IPS-15b (cell line): ENCODE measurements at regions not wholly inside any gene's neighbourhood (a gene's known extent, or its start where the extent isn't known, plus 50 kb on each side); places are given as distances from the start of the nearest gene placed in this dataset.

Experiments
- H3K27me3 ChIP-seq: one replicate; pipeline ENCODE4 v1.6.1; 2013; ENCODE audit warnings: low read length; ENCODE audit not compliant: control insufficient read depth, insufficient read depth
- H3K36me3 ChIP-seq: one replicate; pipeline ENCODE4 v1.6.1; 2013; ENCODE audit warnings: low read length; ENCODE audit not compliant: control insufficient read depth, insufficient read depth
- H3K4me1 ChIP-seq: one replicate; pipeline ENCODE4 v1.6.1; 2013; ENCODE audit warnings: mild to moderate bottlenecking, low read length; ENCODE audit not compliant: control insufficient read depth, insufficient read depth
- H3K4me3 ChIP-seq: one replicate; pipeline ENCODE4 v1.5.1; 2013; ENCODE audit warnings: low read depth, low read length
- H3K9ac ChIP-seq: one replicate; pipeline ENCODE4 v1.6.1; 2013; ENCODE audit warnings: low read depth, mild to moderate bottlenecking, low read length
- H3K9me3 ChIP-seq: one replicate; pipeline ENCODE4 v1.6.1; 2013; ENCODE audit warnings: mild to moderate bottlenecking, low read length; ENCODE audit not compliant: control insufficient read depth, insufficient read depth

DNA sequence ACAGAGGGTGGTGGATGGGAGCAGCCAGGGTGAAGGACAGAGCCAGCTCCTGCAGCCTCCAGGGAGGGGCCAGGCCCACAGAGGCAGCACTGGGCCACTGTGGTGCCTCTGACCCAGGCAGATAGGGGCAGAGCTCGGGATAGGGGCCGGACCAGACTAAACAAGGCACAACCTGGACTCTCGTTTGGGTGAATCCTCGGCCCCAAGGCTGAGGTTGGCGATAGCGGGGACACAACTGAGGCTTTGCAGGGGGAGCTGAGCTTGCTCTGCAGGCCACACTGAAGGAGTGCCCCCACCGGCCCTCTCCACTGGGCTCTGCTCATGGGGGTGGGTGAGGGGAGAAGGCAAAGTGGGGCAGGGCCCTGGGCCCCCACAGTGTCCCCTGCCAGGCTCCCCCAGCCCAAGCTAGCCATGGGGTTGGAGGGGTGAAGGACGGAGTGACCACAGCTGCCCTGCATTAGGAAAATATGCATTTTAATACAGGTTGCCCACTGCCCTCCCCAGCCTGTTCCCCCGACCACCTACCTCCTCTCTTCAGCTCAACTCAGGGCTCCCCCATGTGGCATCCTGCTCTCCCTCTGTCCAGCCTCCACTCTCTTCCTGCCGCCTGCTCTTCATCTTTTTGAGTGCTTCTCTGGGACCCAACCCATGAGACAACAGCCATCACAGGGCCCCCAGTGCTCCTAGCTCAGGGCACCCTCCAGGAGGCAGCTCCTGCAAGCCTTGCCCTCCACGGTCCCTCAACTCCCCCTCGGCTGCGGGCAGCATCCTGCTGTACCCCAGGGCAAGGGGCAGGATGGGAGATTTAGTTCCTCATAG is 152.8 kb downstream of the INHBB start:
- Histone ChIP-seq H3K9ac (no peak overlapping the region), H3K27me3 (peaks cover 17% of the 10 kb centered on the region), H3K9me3 (no peaks in the 10 kb centered on the region), H3K36me3 (no peaks in the 10 kb centered on the region), H3K4me3 (no peak overlapping the region), H3K4me1 (no peaks in the 10 kb centered on the region)

DNA sequence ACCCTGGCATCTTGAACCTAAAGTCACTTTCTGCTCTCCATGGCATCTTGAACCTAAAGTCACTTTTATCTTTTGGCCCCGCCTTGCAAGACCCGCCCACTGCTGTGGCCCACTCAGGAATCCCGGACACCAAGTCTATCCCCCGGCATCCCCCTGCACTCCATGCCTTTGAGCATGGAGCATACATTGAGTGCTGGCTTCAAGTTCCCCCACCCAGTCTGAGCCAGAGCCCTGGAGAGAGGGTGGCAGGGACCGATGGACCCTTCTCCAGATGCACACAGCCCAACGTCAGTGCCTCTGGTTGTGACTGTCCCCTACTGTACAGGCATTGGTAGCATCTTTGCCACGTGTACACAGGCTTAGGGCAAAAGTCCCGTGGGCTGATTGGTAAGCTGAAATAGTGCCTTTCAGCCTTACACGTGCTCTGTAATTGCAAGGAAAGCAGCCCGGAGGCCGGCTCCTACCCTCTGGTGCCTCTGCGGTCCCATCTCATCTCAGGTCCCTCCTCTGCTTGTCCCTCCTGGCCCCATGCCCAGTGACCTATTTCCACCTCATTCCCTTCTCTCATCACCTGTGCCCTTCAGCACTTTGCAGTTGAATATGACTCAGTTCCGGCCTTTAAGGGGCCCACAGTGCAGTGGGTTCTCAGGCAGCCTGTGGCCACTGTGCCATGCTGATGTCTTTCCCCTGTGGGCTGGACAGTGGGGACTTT is 154.0 kb downstream of the INHBB start:
- no peak overlapping the region for H3K4me3 ChIP-seq
- H3K4me1 ChIP-seq, result no peaks in the 10 kb centered on the region
- H3K36me3 ChIP-seq, result no peaks in the 10 kb centered on the region
- no peaks in the 10 kb centered on the region for H3K9me3 ChIP-seq
- no peak overlapping the region for H3K9ac ChIP-seq
- H3K27me3 ChIP-seq, result peaks cover 16% of the 10 kb centered on the region

DNA sequence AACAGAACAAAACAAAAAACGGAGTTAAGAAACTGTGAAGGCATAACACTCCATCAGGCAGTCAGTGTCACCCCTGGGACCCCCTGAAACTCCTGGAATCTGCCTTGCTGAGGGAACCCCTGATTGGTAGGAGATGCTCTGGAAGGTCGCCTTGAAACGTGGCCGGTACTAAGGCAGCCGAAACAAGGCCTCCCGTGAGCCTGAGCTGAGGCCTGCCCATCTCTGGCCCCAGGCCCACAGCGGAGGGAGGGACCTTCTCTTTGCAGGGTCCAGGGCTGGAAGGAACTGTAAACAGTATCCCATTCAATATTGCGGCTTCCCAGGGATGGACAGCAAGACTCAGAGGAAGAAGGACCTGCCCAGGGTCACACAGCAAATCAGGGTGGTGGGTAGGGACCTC is 155.7 kb downstream of the INHBB start:
- H3K9me3 ChIP-seq, result no peaks in the 10 kb centered on the region
- no peaks in the 10 kb centered on the region for H3K36me3 ChIP-seq
- H3K4me3 ChIP-seq, result no peak overlapping the region
- no peak overlapping the region for H3K9ac ChIP-seq
- no peaks in the 10 kb centered on the region for H3K4me1 ChIP-seq
- peaks cover 19% of the 10 kb centered on the region for H3K27me3 ChIP-seq

DNA sequence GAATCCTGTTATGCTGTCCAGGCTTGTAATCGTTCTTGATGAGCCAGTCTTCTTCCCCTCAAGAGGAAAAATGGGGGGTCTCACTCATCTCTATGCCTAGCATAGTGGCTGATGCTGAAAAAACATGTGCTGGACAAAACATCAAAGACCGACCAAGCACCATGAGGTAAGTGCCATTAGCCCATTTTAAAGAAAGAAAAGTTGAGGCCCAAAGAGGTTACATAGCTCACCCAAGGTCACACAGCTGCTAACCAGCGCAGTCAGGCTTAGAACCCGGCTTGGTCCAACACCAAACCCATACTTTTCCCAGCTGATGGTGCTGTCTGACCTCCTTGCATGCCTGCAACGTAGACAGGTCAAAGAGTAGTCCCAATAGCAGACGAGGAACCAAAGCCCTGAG is 156.4 kb downstream of the INHBB start:
- no peaks in the 10 kb centered on the region for H3K36me3 ChIP-seq
- no peak overlapping the region for H3K9ac ChIP-seq
- H3K4me1 ChIP-seq, result no peaks in the 10 kb centered on the region
- H3K27me3 ChIP-seq, result peaks cover 17% of the 10 kb centered on the region
- no peak overlapping the region for H3K4me3 ChIP-seq
- no peaks in the 10 kb centered on the region for H3K9me3 ChIP-seq

- H3K36me3 ChIP-seq, result no peaks in the 10 kb centered on the region
- no peak overlapping the region for H3K4me3 ChIP-seq
- no peaks in the 10 kb centered on the region for H3K4me1 ChIP-seq
- H3K9ac ChIP-seq, result no peak overlapping the region
- H3K9me3 ChIP-seq, result no peaks in the 10 kb centered on the region
- peaks cover 17% of the 10 kb centered on the region for H3K27me3 ChIP-seq
These were observed 156.8 kb downstream of the INHBB start for GRCh38 chr2:120502761-120503160.

DNA sequence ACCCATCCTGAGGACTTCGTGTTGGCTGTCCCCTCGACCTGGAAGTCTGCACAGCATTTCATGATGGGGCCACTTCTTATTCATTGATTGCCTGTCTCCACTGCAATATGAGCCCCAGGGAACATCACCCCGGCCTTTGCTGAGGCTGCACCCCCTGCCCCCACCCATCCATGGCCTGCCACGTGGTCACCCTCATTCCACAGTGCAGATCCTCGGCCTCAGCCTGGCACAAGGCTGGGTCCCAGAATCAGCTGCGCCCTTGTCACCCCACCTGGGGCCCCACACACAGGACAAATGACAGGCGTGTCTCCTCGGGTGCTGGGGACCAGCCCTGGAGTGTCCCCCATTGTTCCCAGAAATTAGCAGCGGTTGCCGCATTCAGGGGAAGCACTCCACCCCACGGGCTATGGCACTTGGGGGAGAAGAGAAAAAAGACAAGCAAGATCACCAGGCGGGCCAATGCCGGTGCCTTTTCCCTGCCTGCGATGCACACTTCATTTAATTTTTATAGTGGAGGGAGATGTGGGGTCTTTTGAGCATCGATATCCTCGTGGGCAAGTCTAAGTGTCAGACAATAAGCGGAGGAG is 157.4 kb downstream of the INHBB start:
- Histone ChIP-seq H3K9ac (no peak overlapping the region), H3K36me3 (no peaks in the 10 kb centered on the region), H3K9me3 (no peaks in the 10 kb centered on the region), H3K4me3 (no peak overlapping the region), H3K4me1 (no peaks in the 10 kb centered on the region), H3K27me3 (peaks cover 14% of the 10 kb centered on the region)

DNA sequence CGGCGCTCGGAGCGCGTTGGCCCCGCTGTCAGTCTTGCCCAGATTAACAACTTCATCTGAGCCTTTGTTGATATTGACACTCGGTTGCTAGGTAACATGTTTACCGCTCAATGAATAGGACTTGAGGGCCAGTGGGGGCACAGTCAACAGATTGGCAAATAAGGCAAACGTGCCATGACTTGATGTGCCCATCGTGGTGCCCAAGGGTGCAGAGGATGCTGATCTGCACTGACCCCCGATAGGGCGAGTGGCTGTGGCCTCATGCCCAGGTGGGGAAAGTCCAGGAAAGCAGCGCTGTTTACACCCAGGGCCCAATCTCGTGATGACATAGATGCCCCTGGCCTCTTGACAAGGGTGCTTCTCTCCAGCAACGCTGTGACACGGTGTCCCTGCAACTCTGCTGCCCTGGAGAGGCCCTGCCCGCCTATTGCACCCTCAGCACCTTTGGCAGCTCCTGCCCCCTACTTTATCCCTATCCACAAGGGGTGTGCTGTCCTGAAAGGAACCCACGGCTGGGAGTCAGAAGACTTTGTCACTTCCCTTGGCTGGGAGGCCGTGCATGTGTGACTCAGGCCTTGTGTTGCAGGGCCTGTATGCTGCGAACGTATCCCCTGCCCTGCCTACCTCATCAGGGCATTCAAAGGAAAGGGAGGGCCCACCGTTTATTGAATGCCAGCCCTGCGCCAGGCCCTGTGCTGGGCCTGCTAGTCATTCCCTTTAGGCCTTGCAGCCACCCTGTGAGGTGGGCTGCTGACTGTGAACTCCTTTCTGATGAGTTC is 158.0 kb downstream of the INHBB start:
- Histone ChIP-seq H3K36me3 (no peaks in the 10 kb centered on the region), H3K4me1 (no peaks in the 10 kb centered on the region), H3K4me3 (no peak overlapping the region), H3K9me3 (no peaks in the 10 kb centered on the region), H3K9ac (no peak overlapping the region), H3K27me3 (peaks cover 14% of the 10 kb centered on the region)

GRCh38 chr2:120504936-120505705 is 159.2 kb downstream of the INHBB start:
- no peaks in the 10 kb centered on the region for H3K4me1 ChIP-seq
- no peak overlapping the region for H3K4me3 ChIP-seq
- peaks cover 10% of the 10 kb centered on the region for H3K27me3 ChIP-seq
- H3K9me3 ChIP-seq, result no peaks in the 10 kb centered on the region
- no peaks in the 10 kb centered on the region for H3K36me3 ChIP-seq
- no peak overlapping the region for H3K9ac ChIP-seq

- H3K27me3 ChIP-seq, result peaks cover 8% of the 10 kb centered on the region
- no peak overlapping the region for H3K9ac ChIP-seq
- no peaks in the 10 kb centered on the region for H3K36me3 ChIP-seq
- H3K4me1 ChIP-seq, result no peaks in the 10 kb centered on the region
- no peak overlapping the region for H3K4me3 ChIP-seq
- no peaks in the 10 kb centered on the region for H3K9me3 ChIP-seq
These were observed 162.7 kb downstream of the INHBB start for GRCh38 chr2:120508567-120509041.

GRCh38 chr2:120509213-120509815 is 163.4 kb downstream of the INHBB start:
- Histone ChIP-seq H3K4me1 (no peaks in the 10 kb centered on the region), H3K36me3 (no peaks in the 10 kb centered on the region), H3K27me3 (peaks cover 8% of the 10 kb centered on the region), H3K4me3 (no peak overlapping the region), H3K9ac (no peak overlapping the region), H3K9me3 (no peaks in the 10 kb centered on the region)
